D341Med (cell line): ENCODE measurements at regions not wholly inside any gene's neighbourhood (a gene's known extent, or its start where the extent isn't known, plus 50 kb on each side); places are given as distances from the start of the nearest gene placed in this dataset.
"Not testable (repeated sequence)": the region's sequence is repeated elsewhere in the genome, so short reads cannot be mapped to it uniquely, and the experiment has no call there.

ENCODE experiments used
- DNase-seq: peaks from one replicate; pipeline ENCODE4 v3.0.0; 2012; ENCODE audit warnings: low spot score

GRCh38 chr20:40933758-40934157 lies 94.9 kb upstream of the TOP1 start:
- no peak for DNase-seq

GRCh38 chr20:40938020-40938419 lies 90.6 kb upstream of the TOP1 start:
- no peak for DNase-seq

GRCh38 chr20:40939667-40940066 lies 89.0 kb upstream of the TOP1 start:
- no peak for DNase-seq

GRCh38 chr20:40941133-40941610 lies 87.5 kb upstream of the TOP1 start:
- no peak for DNase-seq

- no peak for DNase-seq
Observed at GRCh38 chr20:40942006-40942405, 86.6 kb upstream of the TOP1 start.

GRCh38 chr20:40942775-40943174 lies 85.8 kb upstream of the TOP1 start:
- DNase-seq = no peak

- DNase-seq = no peak
Observed at GRCh38 chr20:40943591-40943990, 85.0 kb upstream of the TOP1 start.

GRCh38 chr20:40945189-40945588 lies 83.4 kb upstream of the TOP1 start:
- DNase-seq = no peak

GRCh38 chr20:40945754-40946450 lies 82.7 kb upstream of the TOP1 start:
- peak; percentile 79 for DNase-seq

- no peak for DNase-seq
Observed at GRCh38 chr20:40946451-40946850, 82.2 kb upstream of the TOP1 start.

- no peak for DNase-seq
Observed at GRCh38 chr20:40948465-40949267, 80.0 kb upstream of the TOP1 start.

- no peak for DNase-seq
Observed at GRCh38 chr20:40949346-40949745, 79.3 kb upstream of the TOP1 start.

GRCh38 chr20:40952136-40952535 lies 76.5 kb upstream of the TOP1 start:
- DNase-seq = no peak

GRCh38 chr20:40953416-40953815 lies 75.2 kb upstream of the TOP1 start:
- DNase-seq = no peak

GRCh38 chr20:40953856-40954255 lies 74.8 kb upstream of the TOP1 start:
- DNase-seq = no peak

- no peak for DNase-seq
Observed at GRCh38 chr20:40954521-40955165, 74.0 kb upstream of the TOP1 start.

GRCh38 chr20:40955326-40955725 lies 73.3 kb upstream of the TOP1 start:
- no peak for DNase-seq

- not testable (repeated sequence) for DNase-seq
Observed at GRCh38 chr20:40955826-40956225, 72.8 kb upstream of the TOP1 start.

GRCh38 chr20:40956542-40957264 lies 71.9 kb upstream of the TOP1 start:
- no peak for DNase-seq

GRCh38 chr20:40957265-40957760 lies 71.3 kb upstream of the TOP1 start:
- no peak for DNase-seq

- no peak for DNase-seq
Observed at GRCh38 chr20:40958598-40958997, 70.0 kb upstream of the TOP1 start.
